ENCODE measurements at regions not wholly inside any gene's neighbourhood (a gene's known extent, or its start where the extent isn't known, plus 50 kb on each side); places are given as distances from the start of the nearest gene placed in this dataset.

GRCh38 chr1:239922778-239923522 is 168.7 kb upstream of the FMN2 start:
- no peak overlapping the region for H3K4me3 ChIP-seq (ENCODE audit: low read depth, low read length)
- DNase-seq (ENCODE audit: low read depth, low spot score), result peak; percentile 9
- in situ Hi-C loops (cut with HindIII; ENCODE audit: low sequenced_read_pairs), result no loop called here
- TF ChIP-seq CTCF (IDR thresholded peaks at IDR 0.05; ENCODE audit: low read depth, low read length), result no peak

DNA sequence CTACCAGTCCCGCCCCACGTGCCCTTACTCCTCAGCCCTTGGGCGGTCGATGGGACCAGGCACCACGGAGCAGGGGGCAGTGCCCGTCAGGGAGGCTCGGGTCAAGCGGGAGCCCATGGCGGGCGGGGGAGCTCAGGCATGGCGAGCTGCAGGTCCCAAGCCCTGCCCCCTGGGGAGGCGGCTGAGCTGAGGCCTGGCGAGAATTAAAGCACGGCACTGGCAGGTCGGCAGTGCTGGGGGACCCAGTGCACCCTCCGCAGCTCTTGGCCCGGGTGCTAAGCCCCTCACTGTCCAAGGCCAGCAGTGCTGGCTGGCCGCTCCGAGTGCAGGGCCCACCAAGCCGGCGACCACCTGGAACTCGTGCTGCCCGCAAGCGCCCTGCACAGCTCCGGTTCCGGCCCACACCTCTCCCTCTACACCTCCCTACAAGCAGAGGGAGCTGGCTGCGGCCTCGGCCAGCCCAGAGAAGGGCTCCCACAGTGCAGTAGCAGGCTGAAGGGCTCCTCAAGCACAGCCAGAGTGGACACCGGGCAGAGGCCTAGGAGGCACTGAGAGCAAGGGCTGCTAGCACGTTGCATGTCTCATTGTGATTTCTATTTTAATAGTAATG is 166.8 kb upstream of the FMN2 start:
- no peak for DNase-seq (ENCODE audit: low read depth, low spot score)
- H3K4me3 ChIP-seq (ENCODE audit: low read depth, low read length), result no peak overlapping the region
- in situ Hi-C loops (cut with HindIII; ENCODE audit: low sequenced_read_pairs), result no loop called here
- no peak for TF ChIP-seq CTCF (IDR thresholded peaks at IDR 0.05; ENCODE audit: low read depth, low read length)

- DNase-seq (ENCODE audit: low read depth, low spot score), result no peak
- in situ Hi-C loops (cut with HindIII; ENCODE audit: low sequenced_read_pairs), result no loop called here
- no peak overlapping the region for H3K4me3 ChIP-seq (ENCODE audit: low read depth, low read length)
- TF ChIP-seq CTCF (IDR thresholded peaks at IDR 0.05; ENCODE audit: low read depth, low read length), result no peak
Observed at GRCh38 chr1:239926184-239926583, 165.5 kb upstream of the FMN2 start.

- in situ Hi-C loops (cut with HindIII; ENCODE audit: low sequenced_read_pairs), result no loop called here
- no peak for TF ChIP-seq CTCF (IDR thresholded peaks at IDR 0.05; ENCODE audit: low read depth, low read length)
- no peak for DNase-seq (ENCODE audit: low read depth, low spot score)
- H3K4me3 ChIP-seq (ENCODE audit: low read depth, low read length), result no peak overlapping the region
Observed at GRCh38 chr1:239929317-239929716, 162.4 kb upstream of the FMN2 start.

DNA sequence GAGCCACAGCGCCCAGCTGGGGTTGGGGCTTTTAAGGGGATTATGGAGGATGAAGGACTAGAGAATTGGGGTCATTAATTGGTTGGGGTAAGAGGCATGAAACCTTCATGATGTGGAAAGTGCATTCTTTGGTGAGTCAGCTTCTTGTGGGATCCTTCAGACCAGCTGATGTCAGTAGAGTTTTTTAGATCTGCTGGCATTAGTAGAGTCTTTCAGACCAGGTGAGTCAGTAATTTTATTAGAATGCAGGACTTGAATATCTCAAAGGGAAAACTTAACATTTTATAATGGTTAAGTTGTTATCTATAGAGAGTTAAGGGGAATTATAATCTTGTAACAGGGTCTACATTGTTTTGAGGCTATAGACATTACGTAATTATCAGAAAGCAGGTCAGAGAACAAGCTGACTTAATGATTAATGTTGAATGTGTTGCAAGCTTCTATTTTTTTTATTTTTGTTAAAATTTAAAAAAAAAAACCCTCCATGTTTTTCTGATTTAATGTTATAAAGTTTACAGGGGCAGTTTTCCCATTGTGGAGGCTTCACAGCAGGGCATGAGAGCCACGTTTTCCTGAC is 160.9 kb upstream of the FMN2 start:
- no peak for TF ChIP-seq CTCF (IDR thresholded peaks at IDR 0.05; ENCODE audit: low read depth, low read length)
- in situ Hi-C loops (cut with HindIII; ENCODE audit: low sequenced_read_pairs), result no loop called here
- no peak for DNase-seq (ENCODE audit: low read depth, low spot score)
- no peak overlapping the region for H3K4me3 ChIP-seq (ENCODE audit: low read depth, low read length)

GRCh38 chr1:239931341-239931740 is 160.3 kb upstream of the FMN2 start:
- no peak for TF ChIP-seq CTCF (IDR thresholded peaks at IDR 0.05; ENCODE audit: low read depth, low read length)
- H3K4me3 ChIP-seq (ENCODE audit: low read depth, low read length), result no peak overlapping the region
- in situ Hi-C loops (cut with HindIII; ENCODE audit: low sequenced_read_pairs), result no loop called here
- no peak for DNase-seq (ENCODE audit: low read depth, low spot score)
